K562 (cell line): ENCODE measurements at regions not wholly inside any gene's neighbourhood (a gene's known extent, or its start where the extent isn't known, plus 50 kb on each side); places are given as distances from the start of the nearest gene placed in this dataset.

Experiments used
- ARID3A ChIP-seq: IDR thresholded peaks from 2 replicates; pipeline ENCODE4 v1.6.1; 2012; ENCODE audit warnings: low read depth, low read length, improper control_type of control experiment, borderline replicate concordance
- ARID4B ChIP-seq: sonication (generic); formaldehyde crosslinking; IDR thresholded peaks from 2 replicates; pipeline ENCODE4 v1.8.0; 2022; ENCODE audit warnings: mild to moderate bottlenecking, missing genetic modification reagents
- CHD2 ChIP-seq: IDR thresholded peaks from 2 replicates; pipeline ENCODE4 v1.6.1; 2011; ENCODE audit warnings: low read depth, low read length
- CTCF ChIP-seq, 3 experiments: IDR thresholded peaks in 2 of 3; conservative IDR thresholded peaks in 1 of 3; 2 replicates each; pipeline ENCODE4 v1.5.1; 2011 to 2012; ENCODE audit warnings: low read length in 3 of 3, mild to moderate bottlenecking in 3 of 3, control low read depth in 2 of 3, improper control_type of control experiment in 1 of 3, inconsistent platforms in 1 of 3, low read depth in 1 of 3, mixed read lengths in 1 of 3, moderate library complexity in 1 of 3; ENCODE audit not compliant: insufficient read depth in 2 of 3
- DPF2 ChIP-seq: fragments of 450-650 bp; IDR thresholded peaks from 2 replicates; pipeline ENCODE4 v1.6.1; 2016
- ID3 ChIP-seq, 2 experiments: fragments of 250-450 bp in 1 of 2; fragments of 450-650 bp in 1 of 2; sonication (Bioruptor Pico) in 1 of 2; IDR thresholded peaks; 2 replicates each; pipeline versions ENCODE4 v1.6.1 to v1.8.0; 2016 to 2021; ENCODE audit warnings: mild to moderate bottlenecking in 2 of 2, moderate library complexity in 2 of 2, missing compliant biosample characterization in 1 of 2, missing genetic modification characterization in 1 of 2
- MAX ChIP-seq: sonication (generic); formaldehyde crosslinking; IDR thresholded peaks from 2 replicates; pipeline ENCODE4 v1.9.0; 2022; ENCODE audit warnings: mild to moderate bottlenecking, missing genetic modification reagents
- NFRKB ChIP-seq: fragments of 450-650 bp; IDR thresholded peaks from 2 replicates; pipeline ENCODE4 v1.6.1; 2016; ENCODE audit warnings: low read depth
- POLR2A ChIP-seq: fragments of 450-650 bp; conservative IDR thresholded peaks from 2 replicates; pipeline ENCODE4 v1.6.1; 2016
- SIX5 ChIP-seq, 2 experiments: IDR thresholded peaks; 2 replicates each; pipeline ENCODE4 v1.6.1; 2011; ENCODE audit warnings: low read length in 2 of 2, borderline replicate concordance in 1 of 2, low read depth in 1 of 2, mild to moderate bottlenecking in 1 of 2, moderate library complexity in 1 of 2; ENCODE audit not compliant: insufficient read depth in 1 of 2
- SP1 ChIP-seq: sonication (generic); formaldehyde crosslinking; IDR thresholded peaks from 2 replicates; pipeline ENCODE4 v1.8.1; 2022; ENCODE audit warnings: mild to moderate bottlenecking, missing genetic modification reagents
- SREBF1 ChIP-seq: fragments of 150-350 bp; IDR thresholded peaks from 2 replicates; pipeline ENCODE4 v1.6.1; 2014; ENCODE audit warnings: antibody characterized with exemption, low read depth, low read length, borderline replicate concordance
- SREBF2 ChIP-seq: sonication (generic); formaldehyde crosslinking; IDR thresholded peaks from 2 replicates; pipeline ENCODE4 v1.4.0; 2020; ENCODE audit warnings: mild to moderate bottlenecking, missing genetic modification reagents

- no peak for TF ChIP-seq CTCF (IDR thresholded peaks at IDR 0.05 in 2 of 3, conservative IDR thresholded peaks at IDR 0.05 in 1 of 3; ENCODE audit: insufficient read depth in 2 of 3, low read depth in 1 of 3, low read length in 3 of 3)
- no peak for TF ChIP-seq ARID3A
- TF ChIP-seq ID3 (CRISPR knock-in tag; IDR thresholded peaks at IDR 0.05): no peak
- no peak for TF ChIP-seq ID3 (tag; IDR thresholded peaks at IDR 0.05)
- TF ChIP-seq SP1: no peak
- no peak for TF ChIP-seq SIX5 (IDR thresholded peaks at IDR 0.05; ENCODE audit: borderline replicate concordance in 1 of 2, insufficient read depth in 1 of 2, low read depth in 1 of 2, low read length in 2 of 2)
- TF ChIP-seq ARID4B (CRISPR knock-in tag): no peak
- TF ChIP-seq CHD2: no peak
- TF ChIP-seq MAX (CRISPR knock-in tag): no peak
- TF ChIP-seq SREBF2: no peak
- TF ChIP-seq NFRKB: no peak
- TF ChIP-seq POLR2A: no peak
- no peak for TF ChIP-seq DPF2
- no peak for TF ChIP-seq SREBF1
Observed at GRCh38 chr19:27752530-27753184, 1460.3 kb downstream of the UQCRFS1 start.
